ENCODE measurements at regions not wholly inside any gene's neighbourhood (a gene's known extent, or its start where the extent isn't known, plus 50 kb on each side); places are given as distances from the start of the nearest gene placed in this dataset.
"Not testable (repeated sequence)": the region's sequence is repeated elsewhere in the genome, so short reads cannot be mapped to it uniquely, and the experiment has no call there.

DNA sequence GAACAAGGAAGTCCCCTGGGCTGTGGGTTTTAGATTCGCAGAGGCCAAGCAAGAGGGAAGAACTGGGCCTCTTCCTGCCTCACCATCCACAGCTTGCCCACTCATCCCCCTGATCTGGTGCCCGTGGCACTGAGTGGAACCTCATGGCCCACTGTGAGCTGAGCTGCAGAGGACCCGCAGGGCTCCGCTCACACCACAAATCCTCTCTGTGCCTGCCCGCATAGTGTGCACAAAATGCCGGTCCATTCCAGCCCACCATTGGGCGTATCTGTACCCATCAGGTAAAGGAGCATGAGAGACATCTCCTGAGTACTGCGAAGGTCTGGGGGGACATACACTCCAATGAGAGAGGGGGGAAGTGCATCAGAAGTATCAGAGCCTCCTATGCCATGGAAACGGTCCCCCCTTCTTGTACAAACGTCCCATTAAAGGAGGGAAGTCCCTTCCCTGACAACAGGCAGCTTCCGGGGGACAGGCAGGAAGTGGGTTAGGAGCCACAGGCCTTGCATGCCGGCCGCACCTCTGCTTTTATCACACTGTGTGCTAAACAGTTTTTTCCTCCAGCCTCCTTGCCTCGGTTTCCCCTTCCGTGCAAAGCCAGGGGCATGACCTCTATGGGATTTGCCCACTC is 309.4 kb upstream of the DIO3 start:
- DNase-seq: no peak

GRCh38 chr14:101252443-101253214 is 308.7 kb upstream of the DIO3 start:
- DNase-seq: no peak

- DNase-seq: no peak
These were observed 307.3 kb upstream of the DIO3 start for GRCh38 chr14:101253948-101254347.

GRCh38 chr14:101254805-101255764 is 306.2 kb upstream of the DIO3 start:
- DNase-seq: no peak

GRCh38 chr14:101255765-101256125 is 305.6 kb upstream of the DIO3 start:
- no peak for DNase-seq

- DNase-seq: no peak
These were observed 305.0 kb upstream of the DIO3 start for GRCh38 chr14:101256266-101256665.

DNA sequence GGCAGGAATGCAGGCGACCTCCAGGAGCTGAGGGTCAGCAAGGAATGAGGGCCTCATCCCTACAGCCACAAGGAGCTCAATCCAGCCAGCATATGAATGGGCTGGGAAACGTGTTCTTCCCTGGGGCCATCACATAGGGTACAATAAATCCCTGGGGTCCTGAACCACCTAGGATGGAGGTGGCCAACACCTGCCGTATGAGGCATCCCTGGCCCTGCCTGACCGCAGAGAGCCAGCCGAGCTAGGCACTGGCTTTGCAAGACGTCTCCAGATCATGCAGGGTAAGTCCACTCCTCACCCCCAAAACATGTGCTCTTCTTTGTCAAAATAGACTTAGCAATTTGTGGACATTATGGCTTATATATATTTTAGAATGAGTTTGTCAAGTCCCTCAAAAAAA is 303.7 kb upstream of the DIO3 start:
- no peak for DNase-seq

GRCh38 chr14:101259748-101260147 is 301.5 kb upstream of the DIO3 start:
- no peak for DNase-seq

DNA sequence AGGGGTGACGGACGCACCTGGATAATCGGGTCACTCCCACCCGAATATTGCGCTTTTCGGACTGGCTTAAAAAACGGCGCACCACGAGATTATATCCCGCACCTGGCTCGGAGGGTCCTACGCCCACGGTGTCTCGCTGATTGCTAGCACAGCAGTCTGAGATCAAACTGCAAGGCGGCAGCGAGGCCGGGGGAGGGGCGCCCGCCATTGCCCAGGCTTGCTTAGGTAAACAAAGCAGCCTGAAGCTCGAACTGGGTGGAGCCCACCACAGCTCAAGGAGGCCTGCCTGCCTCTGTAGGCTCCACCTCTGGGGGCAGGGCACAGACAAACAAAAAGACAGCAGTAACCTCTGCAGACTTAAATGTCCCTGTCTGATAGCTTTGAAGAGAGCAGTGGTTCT is 294.9 kb upstream of the DIO3 start:
- not testable (repeated sequence) for DNase-seq

GRCh38 chr14:101273091-101273490 is 288.2 kb upstream of the DIO3 start:
- DNase-seq: no peak

- no peak for DNase-seq
These were observed 284.8 kb upstream of the DIO3 start for GRCh38 chr14:101276309-101277091.

DNA sequence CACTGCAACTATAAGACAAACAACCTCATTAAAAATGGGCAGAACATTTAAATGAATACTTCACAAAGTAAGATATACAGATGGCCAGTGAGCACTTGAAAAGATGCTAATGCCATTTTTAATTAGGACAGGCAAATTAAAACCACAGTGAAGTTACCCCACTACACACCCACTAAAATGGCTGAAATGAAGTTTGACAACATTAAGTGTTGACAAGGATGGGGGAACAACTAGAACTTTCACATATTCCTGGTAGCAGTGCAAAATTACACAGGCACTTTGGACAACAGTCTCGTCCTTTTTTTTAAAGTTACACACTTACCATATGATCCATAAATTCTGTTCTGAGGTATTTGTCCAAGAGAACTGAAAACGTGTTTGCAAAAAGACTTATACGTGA is 278.9 kb upstream of the DIO3 start:
- DNase-seq: no peak

GRCh38 chr14:101284711-101285110 is 276.6 kb upstream of the DIO3 start:
- DNase-seq: no peak

DNA sequence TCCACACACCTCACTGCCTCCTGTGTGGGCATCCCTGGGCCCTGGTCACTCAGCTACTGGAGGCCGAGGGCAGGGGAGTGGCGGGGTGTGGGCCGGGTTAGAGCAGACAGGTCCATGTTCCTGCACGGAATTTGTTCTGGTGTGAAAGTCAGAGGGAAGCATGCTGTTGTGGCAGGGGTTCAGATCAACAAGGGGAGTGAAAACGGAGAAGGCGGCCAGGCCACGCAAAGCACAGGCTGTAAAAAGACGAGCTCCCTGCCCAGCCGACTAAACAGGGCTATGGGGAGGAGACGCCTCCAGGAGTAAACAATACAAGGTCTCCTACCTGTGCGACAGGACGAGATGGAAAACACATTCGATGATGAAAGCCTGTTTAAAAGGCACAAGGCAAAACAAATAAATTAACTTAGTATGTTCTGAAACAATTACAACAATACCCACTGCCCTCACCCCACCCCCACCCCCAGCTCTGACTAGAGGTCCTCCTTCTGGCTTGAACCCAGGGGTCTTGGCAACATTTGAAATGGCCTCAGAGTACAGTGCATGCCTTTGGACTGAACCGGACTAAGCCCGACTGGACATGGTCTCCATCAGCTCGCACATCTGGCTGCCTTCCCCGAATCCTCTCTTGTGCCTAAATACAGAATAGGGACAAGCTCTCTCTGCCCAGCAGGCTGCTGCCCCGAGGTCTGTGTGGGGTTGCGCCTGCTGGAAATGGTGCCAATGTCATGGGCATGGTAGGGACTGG is 274.9 kb upstream of the DIO3 start:
- DNase-seq: no peak

GRCh38 chr14:101288436-101289229 is 272.7 kb upstream of the DIO3 start:
- DNase-seq: no peak

- no peak for DNase-seq
These were observed 272.0 kb upstream of the DIO3 start for GRCh38 chr14:101289230-101289690.

GRCh38 chr14:101289911-101290310 is 271.4 kb upstream of the DIO3 start:
- DNase-seq: no peak

GRCh38 chr14:101290611-101291010 is 270.7 kb upstream of the DIO3 start:
- DNase-seq: no peak

- DNase-seq: no peak
These were observed 269.9 kb upstream of the DIO3 start for GRCh38 chr14:101291390-101291789.

DNA sequence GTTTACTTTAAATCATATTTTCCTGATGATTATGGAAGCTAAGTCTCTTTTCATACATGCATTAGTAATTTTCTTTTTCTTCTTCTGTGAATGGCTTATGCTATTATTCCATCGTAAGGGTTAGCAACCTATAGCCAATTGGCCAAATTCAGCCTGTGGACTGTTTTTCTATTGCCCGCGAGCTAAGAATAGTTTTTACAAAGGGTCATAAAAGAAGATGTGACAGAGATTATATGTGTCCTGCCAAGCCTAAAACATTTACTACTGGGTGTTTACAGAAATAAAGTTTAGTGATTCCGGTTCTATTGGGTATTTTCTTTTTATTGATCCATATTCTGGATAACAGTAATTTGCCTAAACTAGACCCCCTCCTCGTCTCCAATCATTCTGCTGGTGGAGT is 268.8 kb upstream of the DIO3 start:
- DNase-seq: no peak

GRCh38 chr14:101293605-101294004 is 267.7 kb upstream of the DIO3 start:
- DNase-seq: no peak
